GM21619 (cell line): ENCODE measurements at regions not wholly inside any gene's neighbourhood (a gene's known extent, or its start where the extent isn't known, plus 50 kb on each side); places are given as distances from the start of the nearest gene placed in this dataset.
"Not testable (repeated sequence)": the region's sequence is repeated elsewhere in the genome, so short reads cannot be mapped to it uniquely, and the experiment has no call there.

ENCODE experiments used
- ATAC-seq: cut with Tn5 transposase; IDR thresholded peaks from one replicate; pipeline ENCODE4 v1.9.1; 2021; ENCODE audit not compliant: unreplicated experiment

DNA sequence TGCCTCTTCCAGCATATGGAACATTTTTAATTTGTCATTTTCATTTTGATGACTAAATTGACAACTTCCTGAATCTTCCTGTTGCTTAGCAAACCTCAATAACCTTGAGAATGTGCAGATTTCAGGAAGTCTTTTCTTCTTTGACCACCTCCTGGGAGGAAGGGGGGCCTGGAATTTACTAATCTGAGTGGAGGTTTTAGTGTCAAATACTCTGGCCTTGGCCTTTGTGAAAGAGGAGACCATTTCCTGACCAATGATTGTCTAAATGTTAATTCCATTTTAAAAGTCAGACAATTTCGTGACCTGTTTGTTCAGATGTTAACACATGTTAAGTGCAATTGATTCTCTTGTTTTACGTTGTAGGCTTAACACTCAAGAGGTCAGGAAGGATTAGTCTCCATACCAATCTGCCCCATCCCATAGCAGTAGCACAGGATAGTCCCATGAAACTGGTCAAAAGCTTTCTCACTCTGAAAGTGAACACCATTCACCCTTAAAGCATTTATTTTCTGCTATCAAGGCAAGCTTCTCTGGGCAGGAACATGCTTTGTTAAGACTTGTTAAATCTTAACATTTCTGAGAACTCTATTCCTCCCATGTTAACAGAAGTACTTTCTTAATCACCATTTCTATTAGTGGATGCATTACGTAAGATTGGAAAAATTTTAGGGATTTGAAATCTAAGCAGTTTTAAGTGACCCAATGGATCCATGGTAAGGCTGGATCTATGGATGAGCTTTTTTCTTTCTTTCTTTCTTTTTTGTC, 219.6 kb downstream of the RND3 start:
- ATAC-seq = no peak

DNA sequence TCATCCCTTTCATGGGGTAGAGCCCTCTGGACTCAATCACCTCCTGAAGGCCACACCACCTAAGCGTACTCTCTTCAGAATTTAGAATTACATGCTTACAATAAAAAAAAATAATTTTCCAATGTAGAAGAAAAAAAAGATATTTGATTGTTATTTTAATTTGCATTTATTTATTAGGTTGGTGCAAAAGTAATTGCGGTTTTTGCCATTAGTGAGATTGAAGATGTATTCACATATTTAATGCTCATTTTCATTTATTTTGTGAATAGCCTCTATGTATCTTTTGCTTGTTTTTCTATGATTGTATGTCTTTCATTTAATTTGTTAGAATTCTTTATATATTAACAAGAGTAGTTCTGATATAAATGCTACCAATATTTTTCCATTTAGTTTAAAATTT, 220.5 kb downstream of the RND3 start:
- ATAC-seq = no peak

DNA sequence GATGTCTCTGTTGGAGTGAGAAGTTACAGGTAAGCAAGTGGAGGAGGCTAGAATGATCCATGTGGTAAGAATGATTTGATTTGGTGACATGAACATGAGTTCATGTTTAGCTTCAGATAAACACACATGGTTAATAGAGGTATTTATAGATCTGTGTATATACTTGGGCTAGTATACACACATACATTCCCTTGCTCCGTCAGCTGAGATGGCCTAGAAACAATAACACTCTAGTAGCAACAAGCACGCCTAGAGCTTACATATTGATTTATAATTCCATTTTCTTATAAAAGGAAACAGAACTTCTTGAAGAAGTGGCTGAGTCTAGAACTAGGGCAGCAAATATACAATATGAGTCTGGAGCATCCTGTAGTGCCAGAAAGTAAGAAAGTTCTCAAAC, 223.0 kb downstream of the RND3 start:
- ATAC-seq = no peak

DNA sequence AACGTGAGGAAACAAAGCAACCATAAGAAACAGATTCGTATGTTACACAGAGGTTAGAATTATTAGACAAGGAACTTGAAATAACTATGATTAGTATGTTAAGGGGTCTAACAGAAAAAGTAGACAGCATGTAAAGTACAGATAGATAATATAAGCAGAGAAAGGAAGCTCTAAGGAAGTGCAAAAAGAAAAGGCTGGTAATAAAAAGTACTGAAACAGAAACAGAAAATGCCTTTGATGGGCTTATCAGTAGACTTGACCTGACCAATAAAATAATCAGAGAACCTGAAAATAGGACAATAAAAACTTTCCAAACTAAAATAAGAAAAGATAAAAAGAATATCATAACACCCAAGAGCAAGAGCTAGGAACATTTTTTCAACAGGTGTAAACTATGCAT, 225.8 kb downstream of the RND3 start:
- no peak for ATAC-seq

DNA sequence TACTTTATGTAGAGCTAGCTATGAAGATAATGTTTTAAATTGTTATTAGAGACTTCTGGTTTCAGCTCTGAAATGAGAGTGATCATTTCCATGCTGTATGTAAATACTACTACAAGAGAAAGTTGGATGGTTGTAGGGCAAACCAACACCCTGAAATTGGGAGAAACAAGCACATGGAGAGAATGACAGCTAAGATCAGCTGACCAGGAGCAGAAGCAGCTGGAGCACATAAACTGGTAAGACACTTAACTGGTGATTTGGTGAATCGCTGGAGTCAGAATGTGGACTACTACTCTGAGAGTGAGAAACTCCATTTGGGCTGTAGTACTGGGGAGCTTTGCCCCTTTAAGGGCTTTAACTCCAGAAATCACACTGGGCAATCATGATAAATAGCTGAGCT, 226.8 kb downstream of the RND3 start:
- no peak for ATAC-seq

DNA sequence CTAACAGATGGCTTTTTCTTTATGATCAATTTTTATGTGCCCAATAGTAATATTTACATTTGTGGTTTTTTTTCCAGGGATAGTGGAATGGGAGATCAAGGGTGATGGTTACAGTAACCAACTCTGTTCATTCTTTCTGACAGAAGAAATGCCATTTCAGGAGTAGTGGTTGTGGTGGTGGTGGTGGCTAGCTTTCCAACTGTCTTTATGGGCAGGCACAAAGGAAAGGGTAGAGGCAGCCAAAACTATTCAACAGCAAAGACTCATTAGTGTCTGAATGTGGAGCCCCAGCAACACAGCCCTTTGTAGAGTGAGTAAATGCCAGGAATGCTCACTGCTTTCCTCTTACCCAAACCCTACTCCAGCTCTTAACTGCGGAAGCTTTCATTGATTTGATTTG, 227.7 kb downstream of the RND3 start:
- ATAC-seq = no peak

DNA sequence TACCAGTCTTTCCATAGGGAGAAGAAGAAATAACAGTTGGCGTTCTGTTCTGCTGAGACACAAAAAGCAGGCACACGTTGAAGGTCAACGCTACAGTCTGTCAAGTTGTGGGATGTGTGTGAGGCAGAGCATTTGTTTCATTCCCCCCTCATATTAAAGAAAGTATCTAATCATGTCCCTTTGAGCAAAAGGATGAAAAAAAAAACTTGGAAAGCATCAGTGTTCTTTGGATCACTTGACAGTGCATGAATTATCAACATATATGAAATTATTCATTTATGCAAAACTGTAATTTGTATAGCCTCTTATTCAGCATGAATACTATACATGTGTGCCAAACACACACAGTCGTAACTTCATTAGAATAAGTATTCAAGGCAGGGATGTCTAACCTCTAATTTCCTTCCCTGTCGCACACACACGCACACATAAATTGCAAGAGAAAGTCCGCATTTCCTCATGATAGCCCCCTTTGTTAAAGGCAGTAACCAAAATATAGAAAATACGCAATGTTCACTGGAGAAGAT, 228.6 kb downstream of the RND3 start:
- no peak for ATAC-seq

DNA sequence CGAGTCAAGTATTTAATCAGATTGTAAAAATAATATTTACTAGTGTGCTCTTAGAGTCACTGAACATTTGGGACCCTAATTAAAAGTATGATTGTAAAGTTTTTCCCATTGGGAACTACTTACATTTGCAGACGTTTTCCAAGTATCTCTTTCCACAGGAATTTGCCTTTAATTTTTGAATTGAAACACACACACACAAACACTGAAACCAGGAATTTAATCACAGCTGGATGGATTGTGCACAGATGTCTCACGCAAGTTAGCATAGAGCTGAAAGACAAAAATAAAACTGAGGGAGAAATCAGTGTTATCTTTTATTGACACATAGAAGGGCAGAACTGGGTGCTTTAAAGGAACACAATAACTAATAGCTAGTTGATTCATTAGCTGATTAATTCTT, 230.7 kb downstream of the RND3 start:
- ATAC-seq = no peak

DNA sequence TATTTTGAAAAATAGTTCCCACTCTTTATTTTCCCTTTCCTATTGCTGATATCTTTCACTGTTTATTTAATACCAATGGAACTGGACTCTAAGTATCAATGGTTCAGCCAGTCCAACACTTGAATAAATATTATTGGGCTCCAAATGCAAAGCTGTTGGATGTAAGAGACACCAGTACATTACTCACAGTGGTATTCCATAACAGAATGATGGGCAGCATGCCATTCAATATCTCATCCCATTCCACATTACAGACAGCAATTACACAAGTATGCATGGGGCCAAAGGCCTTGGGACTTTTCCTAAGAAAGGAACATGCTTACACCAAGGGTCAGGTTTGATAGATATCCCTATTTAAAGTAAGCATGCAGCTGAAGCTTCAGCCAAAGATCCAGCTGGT, 231.9 kb downstream of the RND3 start:
- no peak for ATAC-seq

DNA sequence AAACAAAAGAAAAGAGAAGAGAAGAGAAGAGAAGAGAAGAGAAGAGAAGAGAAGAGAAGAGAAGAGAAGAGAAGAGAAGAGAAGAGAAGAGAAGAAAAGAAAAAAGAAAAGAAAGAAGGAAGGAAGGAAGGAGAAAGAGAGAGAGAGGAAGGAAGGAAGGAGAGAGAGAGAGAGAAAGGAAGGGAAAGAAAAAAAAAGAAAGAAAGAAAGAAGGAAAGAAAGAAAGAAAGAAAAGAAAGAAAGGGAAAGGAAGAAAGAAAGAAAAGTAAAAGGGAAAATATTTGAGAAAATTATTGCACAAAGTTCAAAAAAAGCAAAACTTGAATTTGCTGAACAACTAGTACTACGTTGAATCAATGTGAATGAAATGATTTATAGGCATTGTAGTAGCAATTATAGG, 237.7 kb downstream of the RND3 start:
- not testable (repeated sequence) for ATAC-seq

DNA sequence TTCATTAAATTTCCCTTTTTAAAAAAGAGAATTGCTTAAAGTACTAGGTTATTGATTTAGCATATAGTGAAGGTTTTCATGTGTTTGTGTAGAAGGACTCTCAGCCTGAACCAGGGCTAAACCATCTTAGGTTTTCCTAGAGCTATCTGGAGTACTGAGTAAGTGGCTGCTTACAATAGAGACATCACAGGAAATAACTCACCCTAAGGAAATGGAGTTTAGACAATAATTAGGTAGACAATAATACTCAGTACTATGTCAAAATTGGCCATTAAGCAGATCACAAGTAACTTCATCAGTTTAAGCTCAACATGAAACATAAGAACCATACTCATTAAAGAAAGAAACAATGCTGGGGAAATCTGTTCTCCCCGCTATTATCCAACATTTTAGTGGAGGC, 240.0 kb downstream of the RND3 start:
- no peak for ATAC-seq

DNA sequence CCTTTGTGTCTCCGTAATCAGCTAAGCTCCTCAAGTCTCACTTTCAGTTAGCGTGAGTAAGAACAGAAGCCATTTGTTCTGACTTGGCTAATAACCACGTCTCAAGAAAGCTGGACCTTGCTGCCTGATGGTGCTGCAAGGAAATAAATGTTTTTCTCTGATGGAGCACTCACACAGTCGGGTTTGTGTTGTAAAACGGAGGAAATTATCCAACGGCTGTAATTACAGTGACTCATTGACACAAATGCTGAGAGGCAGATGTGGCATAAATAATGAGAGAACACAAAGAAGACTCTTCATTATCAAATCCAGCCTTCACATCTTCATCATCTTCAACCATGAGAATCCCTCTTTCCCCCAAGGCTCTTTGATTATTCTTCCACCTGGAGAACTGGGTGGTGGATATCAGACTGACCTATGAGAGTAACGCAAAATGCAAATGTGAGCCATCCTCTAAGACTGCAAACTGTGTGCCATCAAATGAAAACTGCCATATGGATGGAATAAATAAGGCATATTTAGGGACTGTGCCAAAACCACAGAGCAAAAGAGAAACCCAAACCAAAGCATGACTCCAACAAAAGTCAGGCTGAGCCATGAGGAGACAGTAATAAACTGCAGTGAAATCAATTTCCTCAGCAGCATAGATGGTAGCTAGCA, 252.6 kb downstream of the RND3 start:
- ATAC-seq = no peak

DNA sequence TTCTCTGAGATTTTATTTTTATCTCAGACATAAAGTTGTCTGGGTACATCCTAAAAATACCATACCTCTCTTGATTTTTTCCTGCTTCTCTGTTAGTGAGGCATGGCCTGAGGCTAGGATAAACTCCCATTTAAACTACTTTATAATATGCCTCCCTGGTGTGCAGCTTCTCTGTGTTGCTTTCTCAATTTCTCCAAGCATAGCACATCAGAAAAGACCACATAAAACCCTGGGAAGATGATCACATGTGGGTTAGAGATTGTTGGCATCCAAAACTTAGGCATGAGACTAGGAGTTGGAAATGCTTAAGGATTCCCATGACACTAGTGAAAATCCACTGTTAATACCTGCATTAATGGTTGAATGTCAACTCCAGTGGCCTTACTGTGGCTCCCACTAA, 254.6 kb downstream of the RND3 start:
- no peak for ATAC-seq

DNA sequence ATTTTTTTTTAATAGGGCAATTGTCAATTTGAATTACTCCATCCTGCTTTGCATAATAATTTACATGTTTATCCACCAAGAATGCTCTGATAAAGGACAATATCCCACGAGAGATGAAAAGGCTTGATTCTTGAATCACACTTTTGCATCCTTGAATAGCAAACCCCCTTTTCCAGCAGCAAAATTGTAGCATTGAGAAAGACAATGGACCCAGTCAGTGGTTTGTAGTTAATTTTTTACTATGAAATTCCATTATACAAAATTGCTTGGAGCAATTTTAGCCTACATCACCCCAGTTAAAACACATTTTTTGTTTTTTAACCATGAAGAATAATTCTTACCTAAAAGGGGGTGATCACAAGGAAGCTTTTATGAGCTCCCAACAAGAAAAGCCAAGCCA, 255.1 kb downstream of the RND3 start:
- ATAC-seq = no peak

DNA sequence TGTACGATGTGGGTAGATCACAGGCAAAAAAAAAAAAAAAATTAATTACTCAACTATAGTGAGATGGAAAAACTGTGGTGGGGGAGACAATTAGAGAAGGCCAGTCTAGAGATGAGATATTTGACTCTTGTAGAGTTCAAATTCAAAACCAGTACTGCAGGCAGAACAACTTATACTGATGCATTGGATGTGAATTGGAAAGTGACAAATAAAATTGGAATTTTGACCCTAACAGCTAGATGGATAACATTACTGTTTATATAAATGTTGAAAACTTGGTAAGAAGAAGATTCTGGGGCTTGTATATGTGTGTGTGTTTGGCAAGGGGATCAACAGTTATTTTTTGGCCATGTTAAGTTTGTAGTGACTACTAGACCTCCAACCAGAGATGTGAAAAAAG, 256.9 kb downstream of the RND3 start:
- no peak for ATAC-seq

DNA sequence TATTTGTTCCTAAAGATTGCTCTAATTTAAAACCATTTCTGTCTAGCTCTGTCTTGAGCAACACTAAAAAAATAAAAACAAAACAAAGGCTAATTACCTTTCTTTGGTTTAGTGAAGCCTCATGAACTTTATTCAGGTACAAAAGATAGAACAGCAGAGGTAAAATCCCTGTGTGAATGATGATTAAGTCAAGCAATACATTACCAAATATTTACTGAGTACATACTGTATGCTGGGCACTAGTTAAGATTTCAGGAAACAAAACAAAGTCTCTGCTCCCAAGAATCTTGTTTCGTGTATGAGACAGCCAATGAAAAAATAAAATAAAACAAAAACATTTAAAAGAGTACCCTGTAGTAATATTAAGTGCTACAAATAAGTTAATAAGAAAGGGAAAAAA, 257.5 kb downstream of the RND3 start:
- ATAC-seq = no peak

DNA sequence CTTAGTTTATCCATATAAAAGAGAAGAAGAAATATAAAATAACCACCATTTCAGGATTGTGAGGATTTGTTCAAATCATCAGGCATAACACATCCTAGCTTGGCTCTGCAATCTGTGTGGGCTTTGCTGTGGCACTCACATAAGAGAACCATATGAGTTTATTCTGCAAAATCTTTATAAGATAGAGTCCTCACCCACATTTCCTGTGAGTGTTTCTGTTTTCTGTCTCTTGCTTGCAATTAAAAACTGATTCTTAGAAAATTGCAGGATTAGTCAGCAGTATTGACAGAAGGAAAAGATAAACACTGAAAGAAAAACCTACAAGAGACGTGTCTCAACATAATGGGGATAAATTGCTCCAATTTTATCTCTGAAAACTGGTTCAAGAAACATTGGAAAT, 258.5 kb downstream of the RND3 start:
- no peak for ATAC-seq

DNA sequence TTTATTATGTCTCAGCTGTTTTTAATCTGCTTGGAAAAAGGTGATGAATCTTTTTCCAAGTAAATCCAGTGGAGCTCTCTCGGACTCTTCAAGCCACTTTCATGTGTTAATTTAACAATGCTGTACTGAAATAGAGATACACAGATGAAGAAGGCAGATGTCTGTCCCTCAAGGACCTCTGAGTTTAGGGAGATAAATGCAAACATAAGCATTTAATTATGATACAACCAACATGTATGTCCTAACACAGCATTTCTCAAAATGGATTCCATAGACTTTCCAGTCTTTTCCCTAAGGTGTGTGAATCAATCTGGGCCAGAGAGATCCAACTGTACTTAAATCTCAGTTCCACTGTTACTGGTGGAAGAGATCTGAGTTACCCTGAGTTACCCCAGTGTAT, 262.4 kb downstream of the RND3 start:
- no peak for ATAC-seq

DNA sequence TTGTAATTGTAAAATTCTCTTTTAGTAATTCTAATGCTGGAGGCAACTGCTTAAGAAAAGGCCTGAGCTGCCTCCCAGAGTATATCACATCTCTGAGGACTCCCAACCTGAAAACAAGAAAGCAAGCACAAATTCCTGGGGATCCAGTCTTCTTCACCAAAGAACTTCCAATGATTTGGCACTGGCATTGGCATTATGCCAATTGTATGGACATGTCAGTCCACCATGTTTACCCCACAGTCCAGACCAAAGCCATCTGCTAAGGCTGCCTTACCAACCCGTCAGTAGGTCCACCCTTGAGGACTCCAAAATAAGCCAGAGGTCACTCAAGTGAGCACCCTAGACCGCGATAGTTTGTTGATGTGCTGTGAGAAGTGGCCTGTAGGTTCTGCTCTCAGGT, 263.1 kb downstream of the RND3 start:
- no peak for ATAC-seq

DNA sequence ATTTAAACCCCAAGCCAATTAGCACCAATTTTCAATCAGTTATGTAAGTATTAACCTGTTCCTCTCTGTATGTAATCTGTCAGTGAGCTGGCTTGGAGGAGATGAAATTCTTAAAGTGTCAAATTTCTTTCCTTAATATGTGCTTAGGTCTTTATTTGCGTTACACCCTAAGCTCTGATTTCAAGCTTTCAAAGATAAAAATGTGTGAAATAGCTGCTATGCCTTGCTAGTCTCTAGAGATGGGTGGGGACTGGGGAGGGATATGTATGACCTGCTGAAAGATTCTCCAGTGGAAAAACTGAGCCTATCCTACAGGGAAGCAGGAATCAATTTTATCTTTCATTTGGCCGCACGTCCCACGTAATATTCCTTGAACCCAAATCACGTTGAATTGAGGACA, 264.5 kb downstream of the RND3 start:
- no peak for ATAC-seq

DNA sequence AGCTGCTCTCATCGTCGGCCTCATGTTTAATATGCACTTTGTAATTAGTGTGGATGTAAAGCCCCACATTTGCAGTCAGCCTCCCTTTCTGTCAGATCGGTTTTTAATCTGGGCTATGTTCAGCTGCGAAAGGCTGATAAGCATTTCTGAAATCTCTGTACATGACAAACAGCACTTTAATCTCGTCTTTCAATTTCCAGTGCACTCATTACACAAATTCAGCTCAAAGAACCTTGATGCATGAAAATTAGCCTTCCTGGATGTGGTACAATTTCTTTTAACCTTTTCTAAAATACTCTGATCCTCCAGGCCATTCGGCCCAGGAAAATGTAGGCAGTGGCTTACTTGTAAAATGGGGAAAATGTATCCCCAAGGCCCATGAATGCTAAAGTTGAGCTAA, 265.1 kb downstream of the RND3 start:
- ATAC-seq = no peak

DNA sequence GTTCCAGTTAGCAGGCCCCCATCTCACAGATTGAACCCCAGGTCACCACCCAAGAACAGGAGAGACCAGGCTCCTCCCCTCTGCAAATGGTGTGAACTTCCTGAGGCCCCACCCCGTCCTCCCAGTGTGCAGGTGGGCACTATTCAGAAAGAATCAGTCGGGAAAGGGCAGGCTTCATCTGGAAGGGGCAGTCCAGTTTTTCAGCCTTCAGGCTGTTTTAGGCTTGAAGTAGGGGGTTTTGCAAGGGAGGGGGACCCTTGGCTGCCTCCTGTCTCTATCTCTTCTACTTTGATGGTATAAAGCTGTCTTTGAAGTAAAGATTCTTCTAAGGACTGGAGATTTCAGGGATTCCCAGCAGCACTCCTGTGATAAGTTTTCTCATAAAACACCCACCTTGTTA, 267.6 kb downstream of the RND3 start:
- no peak for ATAC-seq

DNA sequence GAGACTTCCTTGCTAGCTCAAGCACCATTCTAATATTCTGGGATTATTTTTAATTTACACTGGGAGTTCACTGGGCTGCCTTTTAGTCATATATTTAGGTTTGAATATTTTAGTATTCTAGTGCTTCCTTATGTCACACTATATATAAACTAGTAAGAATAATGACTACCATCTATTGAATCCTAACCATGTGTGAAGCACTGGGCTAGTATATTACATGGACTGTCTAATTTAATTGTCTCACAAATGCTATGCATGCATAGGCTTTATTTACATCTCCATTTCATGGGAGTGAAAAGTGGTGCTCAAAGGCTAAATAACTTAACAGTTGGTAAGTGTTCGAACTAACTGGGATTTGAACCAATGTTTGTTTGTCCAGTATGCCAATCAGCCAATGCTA, 272.4 kb downstream of the RND3 start:
- ATAC-seq = no peak
